ENCODE measurements at regions not wholly inside any gene's neighbourhood (a gene's known extent, or its start where the extent isn't known, plus 50 kb on each side); places are given as distances from the start of the nearest gene placed in this dataset.
"Not testable (repeated sequence)": the region's sequence is repeated elsewhere in the genome, so short reads cannot be mapped to it uniquely, and the experiment has no call there.

GRCh38 chr14:26655128-26655527 lies 57.3 kb upstream of the NOVA1 start:
- DNase-seq = no peak

GRCh38 chr14:26663506-26663905 lies 65.7 kb upstream of the NOVA1 start:
- DNase-seq = no peak

GRCh38 chr14:26678732-26679420 lies 81.0 kb upstream of the NOVA1 start:
- not testable (repeated sequence) for DNase-seq

- no peak for DNase-seq
Measured at GRCh38 chr14:26685401-26685800, 87.6 kb upstream of the NOVA1 start.

GRCh38 chr14:26687301-26687837 lies 89.5 kb upstream of the NOVA1 start:
- no peak for DNase-seq

GRCh38 chr14:26694521-26694920 lies 96.7 kb upstream of the NOVA1 start:
- DNase-seq = no peak

GRCh38 chr14:26702721-26703230 lies 104.9 kb upstream of the NOVA1 start:
- DNase-seq = no peak

GRCh38 chr14:26703686-26704366 lies 106.0 kb upstream of the NOVA1 start:
- no peak for DNase-seq

GRCh38 chr14:26707234-26707633 lies 109.4 kb upstream of the NOVA1 start:
- no peak for DNase-seq

GRCh38 chr14:26709019-26709418 lies 111.2 kb upstream of the NOVA1 start:
- DNase-seq = no peak

GRCh38 chr14:26719514-26719913 lies 121.7 kb upstream of the NOVA1 start:
- DNase-seq = no peak

- no peak for DNase-seq
Measured at GRCh38 chr14:26722258-26722657, 124.4 kb upstream of the NOVA1 start.

GRCh38 chr14:26729851-26730250 lies 132.0 kb upstream of the NOVA1 start:
- DNase-seq = no peak

GRCh38 chr14:26730929-26731618 lies 133.2 kb upstream of the NOVA1 start:
- no peak for DNase-seq

- no peak for DNase-seq
Measured at GRCh38 chr14:26735811-26736210, 138.0 kb upstream of the NOVA1 start.

GRCh38 chr14:26738571-26738970 lies 140.7 kb upstream of the NOVA1 start:
- DNase-seq = no peak

GRCh38 chr14:26741711-26742212 lies 143.9 kb upstream of the NOVA1 start:
- DNase-seq = no peak

GRCh38 chr14:26743284-26743683 lies 145.5 kb upstream of the NOVA1 start:
- DNase-seq = no peak

GRCh38 chr14:26744903-26745302 lies 147.1 kb upstream of the NOVA1 start:
- DNase-seq = no peak

- DNase-seq = no peak
Measured at GRCh38 chr14:26761532-26761931, 163.7 kb upstream of the NOVA1 start.

- DNase-seq = no peak
Measured at GRCh38 chr14:26765301-26765700, 167.5 kb upstream of the NOVA1 start.

- no peak for DNase-seq
Measured at GRCh38 chr14:26765768-26766520, 168.1 kb upstream of the NOVA1 start.

- no peak for DNase-seq
Measured at GRCh38 chr14:26766726-26767125, 168.9 kb upstream of the NOVA1 start.
